B cell (primary cell): ENCODE measurements at regions not wholly inside any gene's neighbourhood (a gene's known extent, or its start where the extent isn't known, plus 50 kb on each side); places are given as distances from the start of the nearest gene placed in this dataset.

ENCODE experiments used
- ATAC-seq: fragments of 200-7000 bp; cut with Tn5 transposase; one replicate; pipeline ENCODE4 v1.10.0; 2021; ENCODE audit warnings: low read depth, mild to moderate bottlenecking, moderate number of reproducible peaks, moderate library complexity
- CTCF ChIA-PET: fragments of 350-600 bp; sonication (Branson Sonifier 250); formaldehyde crosslinking; loops from one replicate; lab custom pipeline; 2021; ENCODE audit warnings: antibody characterized with exemption, inconsistent platforms; lab: Charles Lee
- POLR2A ChIA-PET: fragments of 350-600 bp; sonication (Branson Sonifier 250); formaldehyde crosslinking; loops from one replicate; lab custom pipeline; 2021; ENCODE audit warnings: antibody characterized with exemption; lab: Charles Lee
- DNase-seq: peaks from one replicate; pipeline ENCODE4 v3.0.0; 2013
- H2AFZ ChIP-seq: 2 replicates; pipeline ENCODE4 v1.6.1; 2012; ENCODE audit warnings: mild to moderate bottlenecking, low read depth, low read length; ENCODE audit not compliant: insufficient read depth, poor library complexity, severe bottlenecking
- H3K27ac ChIP-seq, 2 donors: 1 replicate in 1 of 2; 2 replicates in 1 of 2; pipeline ENCODE4 v1.5.1; 2012 to 2013; ENCODE audit warnings: low read length in 2 of 2, mild to moderate bottlenecking in 2 of 2, moderate library complexity in 1 of 2
- H3K27me3 ChIP-seq, 4 experiments: fragments of 200-600 bp in 1 of 4; sonication (generic) in 1 of 4; replicated peaks in 1 of 4; 1 replicate in 2 of 4; 2 replicates in 2 of 4; pipeline versions ENCODE4 v1.6.1 to v1.7.0; 2013 to 2016; ENCODE audit warnings: low read length in 3 of 4, mild to moderate bottlenecking in 2 of 4, mixed read lengths in 1 of 4, moderate library complexity in 1 of 4; ENCODE audit not compliant: insufficient read depth in 4 of 4, control insufficient read depth in 3 of 4; ENCODE audit errors: control extremely low read depth in 1 of 4
- H3K36me3 ChIP-seq, 2 experiments: replicated peaks in 1 of 2; 1 replicate in 1 of 2; 2 replicates in 1 of 2; pipeline versions ENCODE4 v1.6.1 to v1.7.1; 2013; ENCODE audit warnings: low read length in 1 of 2; ENCODE audit not compliant: insufficient read depth in 2 of 2, control insufficient read depth in 1 of 2; ENCODE audit errors: control extremely low read depth in 1 of 2, extremely low read depth in 1 of 2
- H3K4me1 ChIP-seq, 2 donors: fragments of 200-600 bp in 1 of 2; sonication (generic) in 1 of 2; 1 replicate in 1 of 2; 2 replicates in 1 of 2; pipeline versions ENCODE4 v1.5.1 to v1.6.1; 2013 to 2017; ENCODE audit warnings: low read length in 2 of 2; ENCODE audit not compliant: control insufficient read depth in 2 of 2, insufficient read depth in 2 of 2
- H3K4me2 ChIP-seq: replicated peaks from 2 replicates; pipeline ENCODE3; 2012; ENCODE audit warnings: mild to moderate bottlenecking, low read depth, low read length; ENCODE audit not compliant: poor library complexity, severe bottlenecking
- H3K4me3 ChIP-seq, 5 experiments: fragments of 200-600 bp in 1 of 5; sonication (generic) in 1 of 5; 1 replicate in 3 of 5; 2 replicates in 2 of 5; pipeline versions ENCODE4 v1.5.1 to v1.7.0; 2011 to 2016; ENCODE audit warnings: low read length in 4 of 5, mild to moderate bottlenecking in 4 of 5, low read depth in 2 of 5, control low read depth in 1 of 5, moderate library complexity in 1 of 5; ENCODE audit not compliant: insufficient read depth in 1 of 5; ENCODE audit errors: control extremely low read depth in 1 of 5, extremely low read depth in 1 of 5
- H3K79me2 ChIP-seq: fragments of 200-600 bp; sonication (generic); one replicate; pipeline ENCODE4 v1.6.0; 2016; ENCODE audit warnings: low read length; ENCODE audit not compliant: control insufficient read depth, insufficient read depth
- H3K9ac ChIP-seq: fragments of 200-600 bp; sonication (generic); 2 replicates; pipeline ENCODE4 v1.6.1; 2017; ENCODE audit warnings: mild to moderate bottlenecking, low read length, moderate library complexity
- H3K9me3 ChIP-seq, 3 donors: one replicate each; pipeline versions ENCODE4 v1.6.1 to v1.7.1; 2013; ENCODE audit warnings: low read length in 2 of 3; ENCODE audit not compliant: control insufficient read depth in 2 of 3, insufficient read depth in 1 of 3; ENCODE audit errors: control extremely low read depth in 1 of 3
- H4K20me1 ChIP-seq: 2 replicates; pipeline ENCODE4 v1.6.0; 2012; ENCODE audit warnings: mild to moderate bottlenecking, low read length; ENCODE audit not compliant: insufficient read depth, control insufficient read depth, poor library complexity, severe bottlenecking
- H3K27ac Mint-ChIP-seq: one replicate; pipeline ENCODE4 v1.8.0; 2021; ENCODE audit warnings: mixed read lengths
- H3K27me3 Mint-ChIP-seq: one replicate; pipeline ENCODE4 v1.8.0; 2021; ENCODE audit warnings: mixed read lengths
- H3K4me1 Mint-ChIP-seq: one replicate; pipeline ENCODE4 v1.8.0; 2021; ENCODE audit warnings: mixed read lengths
- H3K4me3 Mint-ChIP-seq: one replicate; pipeline ENCODE4 v1.8.0; 2021; ENCODE audit warnings: mixed read lengths
- H3K9me3 Mint-ChIP-seq: one replicate; pipeline ENCODE4 v1.8.0; 2022; ENCODE audit warnings: mixed read lengths; ENCODE audit not compliant: insufficient read depth
- CTCF ChIP-seq: fragments of 200-600 bp; IDR thresholded peaks from one replicate; pipeline ENCODE4 v1.8.0; 2022; ENCODE audit warnings: antibody characterized with exemption, mild to moderate bottlenecking
- EZH2 ChIP-seq: IDR thresholded peaks from 2 replicates; pipeline ENCODE4 v1.6.1; 2012; ENCODE audit warnings: borderline replicate concordance, low read depth, mild to moderate bottlenecking, moderate library complexity, low read length; ENCODE audit not compliant: insufficient read depth, poor library complexity, severe bottlenecking
- WGBS: methylation state at CpG from one replicate; pipeline ENCODE4 v1.1.5; 2013; ENCODE audit warnings: missing lambda C conversion rate; ENCODE audit not compliant: insufficient coverage; 5-methylcytosine and 5-hydroxymethylcytosine counted together
- intact Hi-C: fragments of 100-400 bp; cut with micrococcal nuclease; formaldehyde crosslinking; loops from one replicate; pipeline ENCODE4 v1.10.0; 2022

GRCh38 chr6:134599079-134599478 lies 281.2 kb upstream of the SGK1 start:
- ATAC-seq (no peak), DNase-seq (no peak)
- no peak overlapping the region for H3K4me2 ChIP-seq
- no peaks in the 10 kb centered on the region for H3K79me2 ChIP-seq
- ChIA-PET POLR2A (no interaction called here), CTCF (no interaction called here)
- no peak overlapping the region for H2AFZ ChIP-seq
- peaks cover 6% of the 10 kb centered on the region for H3K9me3 Mint-ChIP-seq
- no CpG with 5 or more reads among the region's 3 CpGs for WGBS
- no peak overlapping the region for H3K27ac ChIP-seq
- H3K36me3 ChIP-seq: no peaks in the 10 kb centered on the region
- no peaks in the 10 kb centered on the region for H4K20me1 ChIP-seq
- no peaks in the 10 kb centered on the region for H3K27me3 ChIP-seq
- H3K9me3 ChIP-seq: peaks cover 3 to 10% (median 6%) of the 10 kb centered on the region in 3 donors
- H3K27ac Mint-ChIP-seq: no peak overlapping the region
- H3K4me1 ChIP-seq: no peaks in the 10 kb centered on the region
- no peaks in the 10 kb centered on the region for H3K4me1 Mint-ChIP-seq
- no peak overlapping the region for H3K9ac ChIP-seq
- TF ChIP-seq CTCF (no peak), EZH2 (no peak)
- intact Hi-C loops: no loop called here
- no peak overlapping the region for H3K4me3 Mint-ChIP-seq
- H3K4me3 ChIP-seq: no peak overlapping the region
- no peaks in the 10 kb centered on the region for H3K27me3 Mint-ChIP-seq

- Histone ChIP-seq H3K9me3 (peaks cover 3 to 8% (median 5%) of the 10 kb centered on the region in 3 donors), H3K27me3 (no peaks in the 10 kb centered on the region), H3K4me2 (no peak overlapping the region), H3K79me2 (no peaks in the 10 kb centered on the region), H2AFZ (no peak overlapping the region), H3K27ac (no peak overlapping the region), H3K9ac (no peak overlapping the region), H3K36me3 (no peaks in the 10 kb centered on the region), H3K4me1 (no peaks in the 10 kb centered on the region), H3K4me3 (no peak overlapping the region), H4K20me1 (no peaks in the 10 kb centered on the region)
- no peak for DNase-seq
- ChIA-PET CTCF (no interaction called here), POLR2A (no interaction called here)
- TF ChIP-seq EZH2 (no peak), CTCF (no peak)
- no peak overlapping the region for H3K27ac Mint-ChIP-seq
- no peak overlapping the region for H3K4me3 Mint-ChIP-seq
- no peak for ATAC-seq
- peaks cover 3% of the 10 kb centered on the region for H3K9me3 Mint-ChIP-seq
- no peaks in the 10 kb centered on the region for H3K4me1 Mint-ChIP-seq
- H3K27me3 Mint-ChIP-seq: no peaks in the 10 kb centered on the region
- WGBS: 91% methylated on average over 1 of the region's 1 CpG
- intact Hi-C loops: no loop called here
Observed at GRCh38 chr6:134596191-134596590, 278.3 kb upstream of the SGK1 start.
